Inflammatory macrophage (primary cell): ENCODE measurements at regions not wholly inside any gene's neighbourhood (a gene's known extent, or its start where the extent isn't known, plus 50 kb on each side); places are given as distances from the start of the nearest gene placed in this dataset.

ENCODE experiments used
- DNase-seq, 2 donors: peaks; one replicate each; pipeline ENCODE4 v3.0.0-alpha.2; 2020 to 2022

DNA sequence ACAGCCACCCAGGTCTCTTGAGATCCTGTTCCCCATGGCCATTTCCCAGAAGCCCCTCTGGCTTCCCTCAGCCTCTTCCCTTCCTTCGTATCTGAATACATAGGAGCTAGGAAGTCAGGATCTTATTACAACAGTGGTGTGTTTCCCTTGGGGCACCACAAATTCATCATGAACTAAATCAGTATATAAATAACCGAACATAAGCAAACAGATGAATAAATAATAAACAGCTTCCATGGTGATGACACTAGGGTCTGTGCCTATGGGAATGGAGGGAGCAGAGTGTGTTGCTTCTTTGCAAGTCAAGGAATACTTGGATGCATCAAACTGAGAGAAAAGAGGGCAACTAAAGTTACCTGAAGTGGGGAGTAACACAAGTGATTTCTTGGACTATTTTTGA is 527.6 kb downstream of the LMO7 start:
- DNase-seq: no peak

GRCh38 chr13:76160961-76161925 is 525.1 kb downstream of the LMO7 start:
- DNase-seq: no peak

GRCh38 chr13:76160506-76160905 is 524.4 kb downstream of the LMO7 start:
- DNase-seq: no peak

- DNase-seq: no peak
Measured at GRCh38 chr13:76157926-76158325, 521.8 kb downstream of the LMO7 start.

DNA sequence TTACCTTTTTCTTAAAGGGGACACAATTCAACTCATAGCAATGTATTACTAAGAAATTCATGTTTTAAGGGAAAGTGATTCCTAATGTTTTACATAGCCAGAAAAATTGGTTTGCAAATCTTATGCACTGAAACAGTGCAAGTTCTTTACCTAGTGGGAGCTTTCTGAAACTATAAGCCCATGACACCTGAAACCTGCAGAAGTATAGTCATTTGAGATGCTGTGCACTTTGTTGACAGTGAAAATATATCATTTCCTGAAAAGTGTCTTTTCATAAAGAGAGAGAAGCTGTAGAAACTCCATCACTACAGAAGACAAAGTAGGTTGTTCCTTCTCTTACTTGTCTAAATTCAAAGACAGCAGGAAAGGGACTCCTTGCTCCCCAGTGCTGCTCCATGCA is 517.1 kb downstream of the LMO7 start:
- DNase-seq: no peak

DNA sequence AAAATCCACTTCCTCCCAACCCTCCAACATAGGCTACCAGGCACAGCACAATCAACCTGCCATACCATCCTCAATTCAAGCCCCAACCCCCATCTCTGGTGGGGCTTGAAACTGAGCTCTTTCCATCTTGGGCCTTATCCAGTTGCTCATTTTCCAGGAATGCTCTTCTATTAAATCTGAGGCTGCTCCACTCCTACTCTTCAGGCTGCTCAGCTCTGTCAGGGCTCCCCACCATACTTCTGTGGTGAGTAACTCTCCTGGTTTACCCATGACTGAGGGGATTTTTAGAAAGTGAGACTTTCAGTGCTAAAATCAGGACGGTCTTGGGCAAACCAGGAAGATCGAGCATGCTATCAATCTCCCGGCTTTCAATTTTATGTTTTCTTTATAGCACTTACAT is 512.8 kb downstream of the LMO7 start:
- no peak for DNase-seq

DNA sequence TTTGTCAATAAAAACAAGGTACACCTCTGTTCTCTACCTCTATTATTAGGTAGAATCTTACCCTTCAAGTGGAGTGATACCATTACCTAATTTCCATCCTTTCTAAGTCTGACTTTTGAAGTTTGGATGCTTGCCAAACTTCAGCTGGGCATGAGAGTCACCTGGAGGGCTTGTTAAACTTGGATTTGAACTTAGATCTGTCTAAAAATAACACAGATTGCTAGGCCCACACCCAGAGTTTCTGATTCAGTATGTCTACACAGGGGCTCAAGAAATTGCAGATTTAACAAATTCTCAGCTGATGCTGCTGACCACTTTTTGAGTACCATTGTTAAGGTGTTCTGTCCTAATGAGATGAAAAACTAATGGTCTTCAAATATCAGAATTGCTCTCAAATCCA is 512.2 kb downstream of the LMO7 start:
- DNase-seq: no peak

- DNase-seq: no peak
Measured at GRCh38 chr13:76132532-76132931, 496.4 kb downstream of the LMO7 start.

DNA sequence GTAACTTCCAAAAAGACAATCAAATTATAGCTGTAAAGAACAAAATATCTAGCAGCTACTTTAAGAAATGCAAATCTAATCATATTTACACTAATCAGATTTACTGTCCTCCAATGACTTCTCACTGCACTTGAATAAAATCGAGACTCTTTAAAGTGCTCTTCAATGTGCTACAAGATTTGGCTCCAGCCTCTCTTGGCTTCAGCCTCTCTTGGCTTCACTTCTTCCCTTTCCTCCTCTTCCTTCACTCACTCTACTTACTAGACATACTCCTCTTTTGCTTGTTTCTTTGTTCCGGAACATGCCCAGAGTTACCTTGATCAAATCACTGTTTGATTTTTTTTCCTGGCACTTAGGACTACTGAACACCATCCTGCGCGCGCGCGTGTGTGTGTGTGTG is 495.4 kb downstream of the LMO7 start:
- no peak for DNase-seq

- DNase-seq: no peak
Measured at GRCh38 chr13:76129305-76130000, 493.3 kb downstream of the LMO7 start.

DNA sequence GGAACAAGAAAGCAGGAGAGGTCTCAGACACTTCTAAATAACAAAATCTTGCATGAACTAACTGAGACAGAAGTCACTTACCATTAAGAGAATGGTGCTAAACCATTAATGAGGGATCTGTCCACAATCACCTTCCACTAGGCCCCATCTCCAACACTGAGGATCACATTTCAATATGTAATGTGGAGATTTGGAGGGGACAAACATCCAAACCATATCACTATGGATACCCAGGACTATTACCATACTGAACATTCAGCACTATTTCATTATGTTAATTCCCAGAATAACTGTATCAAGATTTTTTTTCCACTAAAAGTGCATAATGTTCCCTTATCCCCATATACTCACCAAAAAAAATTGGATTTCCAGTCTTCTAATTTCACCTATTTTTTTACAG is 491.8 kb downstream of the LMO7 start:
- DNase-seq: no peak

DNA sequence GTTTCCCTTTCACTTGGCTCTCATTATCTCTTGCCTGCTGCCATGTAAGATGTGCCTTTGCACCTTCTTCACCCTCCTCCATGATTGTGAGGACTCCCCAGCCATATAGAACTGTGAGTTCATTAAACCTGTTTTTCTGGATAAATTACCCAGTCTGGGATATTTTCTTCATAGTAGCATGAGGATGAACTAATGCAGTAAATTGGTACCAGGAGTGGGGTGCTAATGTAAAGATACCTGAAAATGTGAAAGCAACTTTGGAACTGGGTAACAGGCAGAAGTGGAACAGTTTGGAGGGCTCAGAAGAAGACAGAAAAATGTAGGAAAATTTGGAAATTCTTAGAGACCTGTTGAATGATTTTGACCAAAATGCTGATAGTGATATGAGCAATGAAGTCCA is 487.4 kb downstream of the LMO7 start:
- DNase-seq: no peak

GRCh38 chr13:76116751-76117360 is 480.7 kb downstream of the LMO7 start:
- DNase-seq: no peak

- DNase-seq: no peak
Measured at GRCh38 chr13:76106763-76107162, 470.6 kb downstream of the LMO7 start.

- no peak for DNase-seq
Measured at GRCh38 chr13:76094645-76095044, 458.5 kb downstream of the LMO7 start.

DNA sequence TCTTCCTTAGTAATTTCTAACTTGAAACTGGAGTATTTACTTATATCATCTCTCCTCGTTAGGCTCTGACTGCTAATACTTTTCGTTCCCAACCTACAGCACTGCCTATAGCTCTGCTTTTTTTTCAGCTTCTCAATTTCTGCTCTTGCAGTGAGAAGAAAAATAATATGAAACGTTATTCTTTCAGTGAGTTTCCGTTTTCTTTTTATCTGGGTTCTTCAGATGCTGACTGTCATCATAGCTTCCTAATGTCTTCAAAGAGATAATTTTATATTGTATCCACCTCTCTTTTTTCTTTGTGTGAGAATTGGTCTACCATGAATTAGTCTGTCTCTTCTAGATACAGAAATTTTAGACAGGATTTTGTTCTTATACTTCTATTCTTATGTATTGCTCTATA is 454.9 kb downstream of the LMO7 start:
- DNase-seq: no peak

- DNase-seq: no peak
Measured at GRCh38 chr13:76086729-76087128, 450.6 kb downstream of the LMO7 start.

DNA sequence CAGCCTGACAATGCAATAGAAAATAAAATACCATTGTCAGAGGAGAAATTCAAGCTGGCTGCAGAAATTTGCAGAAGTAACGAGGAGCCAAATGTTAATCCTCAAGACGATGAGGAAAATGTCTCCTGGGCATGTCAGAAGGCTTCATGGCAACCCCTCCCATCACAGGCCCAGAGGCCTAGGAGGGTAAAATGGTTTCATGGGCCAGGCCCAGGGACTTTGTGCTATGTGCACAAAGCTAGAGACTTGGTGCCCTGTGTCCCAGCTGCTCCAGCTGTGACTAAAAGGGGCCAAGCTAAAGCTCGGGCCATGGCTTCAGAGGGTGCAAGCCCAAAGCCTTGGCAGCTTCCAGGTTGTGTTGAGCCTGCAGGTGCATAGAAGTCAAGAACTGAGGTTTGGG is 431.7 kb downstream of the LMO7 start:
- no peak for DNase-seq

DNA sequence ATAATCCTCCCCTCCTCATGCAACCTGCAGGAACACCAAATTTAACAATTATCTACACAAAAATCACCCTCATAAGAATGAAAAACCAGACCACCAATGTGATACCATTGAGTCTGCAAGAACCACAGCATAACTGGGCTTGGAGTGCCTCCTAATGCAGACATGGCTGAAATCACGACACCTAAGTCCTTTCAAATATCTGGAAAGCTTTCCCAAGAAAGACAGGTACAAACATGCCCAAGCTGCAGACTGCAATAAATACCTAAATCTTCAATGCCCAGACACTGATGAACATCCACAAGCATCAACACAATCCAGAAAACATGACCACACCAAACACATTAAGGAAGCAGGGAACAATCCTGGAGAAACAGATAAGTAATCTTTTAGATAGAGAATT is 417.1 kb downstream of the LMO7 start:
- DNase-seq: no peak

- no peak for DNase-seq
Measured at GRCh38 chr13:76049376-76049746, 413.2 kb downstream of the LMO7 start.

- no peak for DNase-seq
Measured at GRCh38 chr13:76048675-76049375, 412.7 kb downstream of the LMO7 start.

GRCh38 chr13:76048131-76048530 is 412.0 kb downstream of the LMO7 start:
- no peak for DNase-seq

DNA sequence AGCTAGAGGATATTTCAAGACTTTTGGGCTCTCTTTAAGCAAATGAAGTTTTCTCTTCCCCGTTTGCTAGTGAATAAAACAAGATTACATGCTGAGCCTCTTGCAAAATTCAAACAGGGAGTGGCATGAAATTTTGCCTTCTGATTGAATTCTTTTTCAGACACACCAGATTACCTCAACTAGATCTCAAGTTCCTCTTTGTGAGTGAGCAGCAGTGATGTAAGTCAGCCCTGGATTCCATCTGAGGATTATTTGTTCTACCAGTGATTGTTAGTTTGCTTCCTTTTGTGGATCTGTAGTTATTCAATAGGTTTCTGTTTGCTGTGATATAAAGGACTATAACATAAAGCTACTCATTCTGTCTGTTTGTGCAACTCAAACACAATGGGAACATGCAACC is 407.7 kb downstream of the LMO7 start:
- DNase-seq: peak in 1 of 2 donors; percentile 4
